Hepatocyte (in vitro differentiated cells): ENCODE measurements at regions not wholly inside any gene's neighbourhood (a gene's known extent, or its start where the extent isn't known, plus 50 kb on each side); places are given as distances from the start of the nearest gene placed in this dataset.

Experiments used
- DNase-seq: peaks from one replicate; pipeline ENCODE4 v3.0.0-alpha.2; 2016; ENCODE audit warnings: low spot score
- H2AFZ ChIP-seq: fragments of 200-600 bp; sonication (generic); 2 replicates; pipeline ENCODE4 v1.6.0; 2016; ENCODE audit warnings: antibody characterized with exemption, mild to moderate bottlenecking
- H3K27ac ChIP-seq: fragments of 200-600 bp; sonication (generic); 2 replicates; pipeline ENCODE4 v1.5.1; 2016; ENCODE audit warnings: mild to moderate bottlenecking
- H3K27me3 ChIP-seq: fragments of 200-600 bp; sonication (generic); 2 replicates; pipeline ENCODE4 v1.6.1; 2016
- H3K36me3 ChIP-seq: fragments of 200-600 bp; sonication (generic); replicated peaks from 2 replicates; pipeline ENCODE4 v1.5.1; 2016; ENCODE audit warnings: low read depth; ENCODE audit not compliant: insufficient read depth
- H3K4me1 ChIP-seq: fragments of 200-600 bp; sonication (generic); 2 replicates; pipeline ENCODE4 v1.5.1; 2016; ENCODE audit warnings: mild to moderate bottlenecking, moderate library complexity; ENCODE audit not compliant: insufficient read depth
- H3K4me2 ChIP-seq: fragments of 200-600 bp; sonication (generic); 2 replicates; pipeline ENCODE4 v1.6.0; 2016
- H3K4me3 ChIP-seq: fragments of 200-600 bp; sonication (generic); 2 replicates; pipeline ENCODE4 v1.5.1; 2016; ENCODE audit warnings: mild to moderate bottlenecking
- H3K79me2 ChIP-seq: fragments of 200-600 bp; sonication (generic); 2 replicates; pipeline ENCODE4 v1.6.0; 2017; ENCODE audit warnings: mild to moderate bottlenecking
- H3K9me2 ChIP-seq: fragments of 200-600 bp; sonication (generic); replicated peaks from 2 replicates; pipeline ENCODE4 v1.6.0; 2017; ENCODE audit warnings: mild to moderate bottlenecking; ENCODE audit not compliant: insufficient read depth
- H3K9me3 ChIP-seq: fragments of 200-600 bp; sonication (generic); 2 replicates; pipeline ENCODE4 v1.5.1; 2016; ENCODE audit warnings: low read depth, mild to moderate bottlenecking
- H4K20me1 ChIP-seq: fragments of 200-600 bp; sonication (generic); 2 replicates; pipeline ENCODE4 v1.6.0; 2016; ENCODE audit warnings: mild to moderate bottlenecking; ENCODE audit not compliant: insufficient read depth, poor library complexity, severe bottlenecking
- CTCF ChIP-seq: fragments of 200-600 bp; sonication (generic); IDR thresholded peaks from 2 replicates; pipeline ENCODE4 v1.5.1; 2016; ENCODE audit warnings: antibody characterized with exemption, mild to moderate bottlenecking; ENCODE audit not compliant: poor library complexity
- EZH2 ChIP-seq: fragments of 200-600 bp; sonication (generic); IDR thresholded peaks from 2 replicates; pipeline ENCODE4 v1.6.1; 2016; ENCODE audit warnings: antibody characterized with exemption, mild to moderate bottlenecking, borderline replicate concordance
- EZH2phosphoT487 ChIP-seq: fragments of 200-600 bp; sonication (generic); IDR thresholded peaks from one replicate; pipeline ENCODE4 v1.6.1; 2018; ENCODE audit warnings: antibody characterized with exemption, mild to moderate bottlenecking, low read depth, moderate library complexity; ENCODE audit not compliant: unreplicated experiment, severe bottlenecking
- WGBS: methylation state at CpG from one replicate; pipeline ENCODE4 v1.1.6; 2016; ENCODE audit warnings: low lambda C conversion rate; ENCODE audit errors: missing lambda C conversion rate; 5-methylcytosine and 5-hydroxymethylcytosine counted together

- no peaks in the 10 kb centered on the region for H3K4me1 ChIP-seq
- H3K27me3 ChIP-seq = no peaks in the 10 kb centered on the region
- DNase-seq = no peak
- no peaks in the 10 kb centered on the region for H3K9me3 ChIP-seq
- H3K79me2 ChIP-seq = no peaks in the 10 kb centered on the region
- H3K4me3 ChIP-seq = no peak overlapping the region
- H3K4me2 ChIP-seq = no peak overlapping the region
- 75% methylated on average over 5 of the region's 5 CpGs for WGBS
- no peaks in the 10 kb centered on the region for H3K9me2 ChIP-seq
- TF ChIP-seq EZH2 (no peak), CTCF (no peak), EZH2phosphoT487 (no peak)
- H2AFZ ChIP-seq = no peak overlapping the region
- no peak overlapping the region for H3K27ac ChIP-seq
- H4K20me1 ChIP-seq = no peaks in the 10 kb centered on the region
- no peaks in the 10 kb centered on the region for H3K36me3 ChIP-seq
Measured at GRCh38 chr4:18842431-18842830, 820.9 kb upstream of the LCORL start.

GRCh38 chr4:18840481-18840880, 818.9 kb upstream of the LCORL start:
- 61% methylated on average over 3 of the region's 3 CpGs for WGBS
- Histone ChIP-seq H3K4me1 (no peaks in the 10 kb centered on the region), H3K27me3 (no peaks in the 10 kb centered on the region), H4K20me1 (no peaks in the 10 kb centered on the region), H3K9me3 (no peaks in the 10 kb centered on the region), H3K36me3 (no peaks in the 10 kb centered on the region), H3K9me2 (no peaks in the 10 kb centered on the region), H3K27ac (no peak overlapping the region), H3K79me2 (no peaks in the 10 kb centered on the region), H3K4me2 (no peak overlapping the region), H3K4me3 (no peak overlapping the region), H2AFZ (no peak overlapping the region)
- TF ChIP-seq EZH2 (no peak), CTCF (no peak), EZH2phosphoT487 (no peak)
- DNase-seq = no peak

GRCh38 chr4:18816228-18816895, 794.8 kb upstream of the LCORL start:
- Histone ChIP-seq H3K4me1 (no peaks in the 10 kb centered on the region), H3K27ac (no peak overlapping the region), H3K9me3 (no peaks in the 10 kb centered on the region), H4K20me1 (no peaks in the 10 kb centered on the region), H2AFZ (no peak overlapping the region), H3K4me2 (no peak overlapping the region), H3K36me3 (no peaks in the 10 kb centered on the region), H3K4me3 (no peak overlapping the region), H3K79me2 (no peaks in the 10 kb centered on the region), H3K27me3 (no peaks in the 10 kb centered on the region), H3K9me2 (no peaks in the 10 kb centered on the region)
- WGBS = 99% methylated on average over 4 of the region's 4 CpGs
- TF ChIP-seq EZH2 (no peak), CTCF (no peak), EZH2phosphoT487 (no peak)
- no peak for DNase-seq

GRCh38 chr4:18815779-18816173, 794.2 kb upstream of the LCORL start:
- WGBS = 89% methylated on average over 3 of the region's 3 CpGs

More at GRCh38 chr4:18815779-18816173, 794.2 kb upstream of the LCORL start:
- TF ChIP-seq CTCF (no peak), EZH2phosphoT487 (no peak), EZH2 (no peak)
- no peaks in the 10 kb centered on the region for H4K20me1 ChIP-seq
- H3K27ac ChIP-seq = no peak overlapping the region
- H3K4me1 ChIP-seq = no peaks in the 10 kb centered on the region
- no peaks in the 10 kb centered on the region for H3K9me3 ChIP-seq
- no peak for DNase-seq
- H3K4me2 ChIP-seq = no peak overlapping the region
- no peaks in the 10 kb centered on the region for H3K9me2 ChIP-seq
- no peak overlapping the region for H2AFZ ChIP-seq
- H3K27me3 ChIP-seq = no peaks in the 10 kb centered on the region
- H3K79me2 ChIP-seq = no peaks in the 10 kb centered on the region
- H3K36me3 ChIP-seq = no peaks in the 10 kb centered on the region
- H3K4me3 ChIP-seq = no peak overlapping the region
